Stimulated activated CD4-positive, alpha-beta T cell treated with anti-CD3 and anti-CD28 coated beads, TNF-alpha, amount 100 ng/mL, for 1 hour (primary cell): ENCODE measurements at regions not wholly inside any gene's neighbourhood (a gene's known extent, or its start where the extent isn't known, plus 50 kb on each side); places are given as distances from the start of the nearest gene placed in this dataset.

Experiments used
- DNase-seq, 3 donors: peaks; one replicate each; pipeline ENCODE4 v3.0.0-alpha.2; 2020; ENCODE audit warnings: low read depth in 3 of 3, low spot score in 1 of 3

GRCh38 chrX:131703646-131704045 is 159.8 kb downstream of the OR13H1 start:
- no peak for DNase-seq

- peak in 1 of 3 donors; percentile 82 for DNase-seq
Measured at GRCh38 chrX:131704136-131704695, 160.3 kb downstream of the OR13H1 start.

GRCh38 chrX:131709553-131709952 is 165.7 kb downstream of the OR13H1 start:
- no peak for DNase-seq

GRCh38 chrX:131711478-131711867 is 167.6 kb downstream of the OR13H1 start:
- DNase-seq: no peak

GRCh38 chrX:131723646-131724045 is 179.8 kb downstream of the OR13H1 start:
- DNase-seq: no peak

- DNase-seq: no peak
Measured at GRCh38 chrX:131724292-131724691, 180.4 kb downstream of the OR13H1 start.

GRCh38 chrX:131725001-131725654 is 181.3 kb downstream of the OR13H1 start:
- DNase-seq: no peak

GRCh38 chrX:131727778-131728177 is 183.9 kb downstream of the OR13H1 start:
- no peak for DNase-seq

GRCh38 chrX:131728295-131729145 is 184.6 kb downstream of the OR13H1 start:
- DNase-seq: peak in 1 of 3 donors; percentile 69

GRCh38 chrX:131729295-131729694 is 185.4 kb downstream of the OR13H1 start:
- DNase-seq: peak in 1 of 3 donors; percentile 71

GRCh38 chrX:131734621-131735020 is 190.7 kb downstream of the OR13H1 start:
- peak in 1 of 3 donors; percentile 55 for DNase-seq

GRCh38 chrX:131735127-131735526 is 191.3 kb downstream of the OR13H1 start:
- DNase-seq: no peak

GRCh38 chrX:131739823-131740222 is 195.9 kb downstream of the OR13H1 start:
- no peak for DNase-seq

GRCh38 chrX:131741103-131741581 is 197.3 kb downstream of the OR13H1 start:
- DNase-seq: peak in 1 of 3 donors; percentile 72

- DNase-seq: no peak
Measured at GRCh38 chrX:131745942-131746489, 202.1 kb downstream of the OR13H1 start.

- peak in 1 of 3 donors; percentile 66 for DNase-seq
Measured at GRCh38 chrX:131746491-131746968, 202.7 kb downstream of the OR13H1 start.

- peak in 1 of 3 donors; percentile 63 for DNase-seq
Measured at GRCh38 chrX:131747173-131747572, 203.3 kb downstream of the OR13H1 start.

- DNase-seq: peak in 1 of 3 donors; percentile 61
Measured at GRCh38 chrX:131752493-131753198, 208.8 kb downstream of the OR13H1 start.

- peak in 1 of 3 donors; percentile 38 for DNase-seq
Measured at GRCh38 chrX:131762802-131763234, 218.9 kb downstream of the OR13H1 start.

- peak in 1 of 3 donors; percentile 69 for DNase-seq
Measured at GRCh38 chrX:131763674-131764073, 219.8 kb downstream of the OR13H1 start.

- DNase-seq: no peak
Measured at GRCh38 chrX:131764216-131764615, 220.3 kb downstream of the OR13H1 start.
